DND-41 (cell line): ENCODE measurements at regions not wholly inside any gene's neighbourhood (a gene's known extent, or its start where the extent isn't known, plus 50 kb on each side); places are given as distances from the start of the nearest gene placed in this dataset.

Source experiments
- EZH2 ChIP-seq: IDR thresholded peaks from 3 replicates; pipeline ENCODE4 v1.6.1; 2012; ENCODE audit warnings: borderline replicate concordance, low read depth, mild to moderate bottlenecking, moderate library complexity, low read length, inconsistent platforms; ENCODE audit not compliant: severe bottlenecking
- TF ChIP-seq, protein P1 (sequence below): IDR thresholded peaks from 2 replicates; pipeline ENCODE4 v1.5.1; 2012; ENCODE audit warnings: borderline replicate concordance, low read length, moderate library complexity, mild to moderate bottlenecking; ENCODE audit not compliant: poor library complexity, severe bottlenecking; ENCODE audit errors: extremely low read depth

DNA sequence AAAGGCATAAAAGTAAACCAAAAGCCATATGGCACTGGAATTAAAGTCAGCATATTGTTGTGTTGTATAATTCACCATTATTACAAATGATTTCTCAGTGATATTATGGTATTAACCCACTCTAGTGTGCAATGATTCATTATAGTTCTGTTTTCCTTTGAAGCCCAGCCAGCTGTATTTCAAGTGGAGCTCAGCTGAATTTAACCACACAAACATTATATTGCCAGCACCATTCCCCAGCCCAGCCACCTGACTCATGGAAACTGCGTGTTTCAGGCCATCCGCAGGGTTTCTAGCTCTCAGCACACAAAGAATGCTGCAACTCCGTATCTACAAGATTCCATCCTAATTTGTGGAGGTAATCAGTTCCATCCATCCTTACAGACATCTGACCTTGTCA lies 166.8 kb upstream of the CHAC2 start:
- TF ChIP-seq, protein P1, sequence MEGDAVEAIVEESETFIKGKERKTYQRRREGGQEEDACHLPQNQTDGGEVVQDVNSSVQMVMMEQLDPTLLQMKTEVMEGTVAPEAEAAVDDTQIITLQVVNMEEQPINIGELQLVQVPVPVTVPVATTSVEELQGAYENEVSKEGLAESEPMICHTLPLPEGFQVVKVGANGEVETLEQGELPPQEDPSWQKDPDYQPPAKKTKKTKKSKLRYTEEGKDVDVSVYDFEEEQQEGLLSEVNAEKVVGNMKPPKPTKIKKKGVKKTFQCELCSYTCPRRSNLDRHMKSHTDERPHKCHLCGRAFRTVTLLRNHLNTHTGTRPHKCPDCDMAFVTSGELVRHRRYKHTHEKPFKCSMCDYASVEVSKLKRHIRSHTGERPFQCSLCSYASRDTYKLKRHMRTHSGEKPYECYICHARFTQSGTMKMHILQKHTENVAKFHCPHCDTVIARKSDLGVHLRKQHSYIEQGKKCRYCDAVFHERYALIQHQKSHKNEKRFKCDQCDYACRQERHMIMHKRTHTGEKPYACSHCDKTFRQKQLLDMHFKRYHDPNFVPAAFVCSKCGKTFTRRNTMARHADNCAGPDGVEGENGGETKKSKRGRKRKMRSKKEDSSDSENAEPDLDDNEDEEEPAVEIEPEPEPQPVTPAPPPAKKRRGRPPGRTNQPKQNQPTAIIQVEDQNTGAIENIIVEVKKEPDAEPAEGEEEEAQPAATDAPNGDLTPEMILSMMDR: no peak
- no peak for TF ChIP-seq EZH2
